Kasumi-1 (cell line): ENCODE measurements at regions not wholly inside any gene's neighbourhood (a gene's known extent, or its start where the extent isn't known, plus 50 kb on each side); places are given as distances from the start of the nearest gene placed in this dataset.
"Not testable (repeated sequence)": the region's sequence is repeated elsewhere in the genome, so short reads cannot be mapped to it uniquely, and the experiment has no call there.

Source experiments
- DNase-seq, 2 experiments: peaks; one replicate each; lab custom pipeline; 2025; lab: John Stamatoyannopoulos, UW

DNA sequence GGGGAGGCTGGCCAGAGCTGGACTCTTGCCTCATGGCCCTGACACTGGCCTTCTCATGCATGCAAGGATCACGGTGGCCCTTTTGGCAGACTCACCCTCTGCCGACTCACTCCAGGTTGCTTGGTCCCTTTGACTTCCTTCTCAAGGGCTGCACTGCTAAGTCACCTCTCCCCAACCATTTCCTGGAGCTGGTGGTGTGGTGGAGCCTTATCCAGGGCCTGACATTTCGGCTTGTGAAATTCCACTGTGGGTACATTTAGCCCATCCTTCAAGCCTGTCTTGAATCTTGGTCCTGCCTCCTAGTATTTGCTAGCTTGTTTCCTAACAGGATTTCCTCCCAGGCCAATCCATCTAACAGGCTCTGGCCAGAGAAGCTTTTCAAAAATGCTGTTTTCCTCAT lies 52.6 kb upstream of the JUN start:
- no peak for DNase-seq

GRCh38 chr1:58837886-58838285 lies 54.0 kb upstream of the JUN start:
- no peak for DNase-seq

DNA sequence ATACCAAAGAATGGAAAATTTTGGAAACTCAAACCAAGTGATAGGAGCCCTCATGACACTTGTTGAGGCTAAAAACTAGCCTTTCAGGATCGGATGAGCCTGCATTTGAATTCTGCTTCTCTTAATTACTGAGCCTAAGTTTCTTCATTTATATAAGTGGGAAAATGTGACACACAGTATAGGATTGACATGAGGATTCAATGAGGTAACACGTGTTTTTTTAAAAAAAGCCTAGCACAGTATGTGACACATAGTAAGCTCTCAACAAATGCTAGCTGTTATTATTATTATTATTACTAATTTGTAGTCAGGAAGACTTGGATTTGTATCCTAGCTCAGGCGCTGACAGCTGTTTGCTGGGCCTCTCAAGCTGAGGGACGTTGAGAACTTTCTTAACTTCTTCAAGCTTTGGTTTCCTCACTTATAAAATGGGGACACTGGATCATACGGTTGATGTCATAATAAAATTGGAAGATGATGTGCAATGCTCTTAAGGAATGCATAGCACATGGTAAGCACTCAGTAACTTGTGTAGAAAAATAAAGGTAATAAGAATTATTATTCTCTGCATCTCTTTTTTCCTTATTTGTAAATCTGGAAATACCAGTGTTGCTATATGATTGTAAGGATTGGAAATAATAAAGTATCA lies 55.4 kb upstream of the JUN start:
- no peak for DNase-seq

DNA sequence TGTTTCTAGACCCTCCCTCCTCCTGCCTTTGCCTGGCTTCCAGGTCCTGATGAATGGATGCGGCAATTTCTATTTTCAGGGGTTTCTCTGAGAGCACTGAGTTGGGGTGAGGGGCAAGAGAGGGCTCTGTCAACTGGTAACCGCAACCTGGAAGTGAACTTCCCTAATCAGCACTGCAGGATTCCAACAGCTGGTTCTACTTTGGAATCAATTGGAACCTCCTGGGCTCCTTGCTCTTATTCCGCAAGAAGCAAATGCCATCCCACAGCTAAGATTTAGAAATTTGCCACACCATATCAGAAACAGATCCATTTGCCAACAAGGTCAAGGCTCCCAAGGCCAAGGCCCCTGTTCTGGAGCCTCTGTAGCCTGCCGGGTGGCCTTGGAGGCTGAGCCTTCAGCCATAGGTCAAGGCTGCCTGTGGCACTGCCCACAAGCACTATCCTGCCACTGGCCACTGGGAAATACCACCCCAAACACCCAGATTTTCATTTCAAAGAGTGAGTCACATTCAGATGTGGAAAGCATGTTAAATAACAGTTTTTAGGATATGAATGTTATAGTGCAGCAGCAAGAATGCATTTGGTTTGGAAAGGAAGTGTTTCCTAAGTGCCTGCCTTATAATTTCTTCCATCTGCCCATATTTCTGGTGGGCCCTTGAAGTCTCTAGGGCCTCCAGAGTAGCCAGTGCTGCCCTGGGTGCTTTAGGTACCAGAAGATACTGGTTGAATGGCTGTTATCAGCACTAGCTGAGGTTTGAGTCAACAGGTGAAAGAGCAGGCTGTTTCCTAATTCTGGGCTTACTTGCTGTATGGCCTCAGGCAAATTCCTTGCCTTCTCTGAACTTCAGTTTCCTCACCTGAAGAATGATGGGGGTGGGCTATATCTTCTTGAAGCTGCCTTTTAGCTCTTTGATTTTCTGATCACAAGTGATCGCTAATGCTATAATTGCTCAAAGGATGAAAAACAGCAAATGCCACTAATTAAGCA lies 56.3 kb upstream of the JUN start:
- no peak for DNase-seq

DNA sequence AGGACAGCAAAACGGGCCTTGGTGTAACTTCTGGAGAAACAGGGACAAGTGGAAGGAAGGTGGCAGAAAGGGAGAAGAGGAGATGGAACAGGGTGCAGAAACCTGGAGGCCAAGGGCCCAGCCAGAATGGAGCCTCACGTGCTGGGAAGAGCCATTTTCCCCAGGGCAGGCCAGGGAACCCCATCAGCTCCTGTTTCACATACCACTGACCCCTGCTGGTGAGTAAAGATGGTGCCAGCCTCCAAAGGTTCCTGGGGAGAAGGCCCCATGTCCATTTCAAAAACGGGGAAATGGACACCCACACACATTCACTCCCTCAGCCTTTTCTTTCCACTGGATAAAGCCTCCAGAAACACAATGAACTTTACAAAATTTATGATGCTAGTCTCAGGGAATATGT lies 57.6 kb upstream of the JUN start:
- DNase-seq = peak in 1 of 2 experiments; percentile 10

- no peak for DNase-seq
Measured at GRCh38 chr1:58842941-58843340, 59.1 kb upstream of the JUN start.

GRCh38 chr1:58844176-58844575 lies 60.3 kb upstream of the JUN start:
- no peak for DNase-seq

GRCh38 chr1:58845942-58846341 lies 62.1 kb upstream of the JUN start:
- peak; percentile 52 to 67 for DNase-seq

- DNase-seq = peak; percentile 13 to 23
Measured at GRCh38 chr1:58848818-58849411, 65.1 kb upstream of the JUN start.

DNA sequence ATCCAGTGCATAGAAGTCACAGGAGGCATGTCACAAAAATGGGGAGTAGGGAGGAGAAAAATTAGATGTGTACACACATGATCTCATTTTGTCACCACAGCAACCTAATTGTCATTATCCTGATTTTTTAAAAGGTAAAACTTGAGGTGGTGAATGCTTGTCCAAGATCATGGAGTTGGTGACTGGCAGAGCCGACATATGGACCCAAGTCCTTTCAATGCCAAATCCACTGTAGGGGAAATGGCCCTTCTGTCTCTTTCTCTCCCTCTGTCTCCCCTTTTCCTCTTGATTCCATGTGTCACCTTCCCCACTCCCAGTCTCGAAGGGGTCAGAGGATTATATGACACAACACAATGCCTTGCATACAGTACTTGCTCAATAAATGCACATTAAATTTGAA lies 65.7 kb upstream of the JUN start:
- no peak for DNase-seq

- no peak for DNase-seq
Measured at GRCh38 chr1:58850636-58851035, 66.8 kb upstream of the JUN start.

DNA sequence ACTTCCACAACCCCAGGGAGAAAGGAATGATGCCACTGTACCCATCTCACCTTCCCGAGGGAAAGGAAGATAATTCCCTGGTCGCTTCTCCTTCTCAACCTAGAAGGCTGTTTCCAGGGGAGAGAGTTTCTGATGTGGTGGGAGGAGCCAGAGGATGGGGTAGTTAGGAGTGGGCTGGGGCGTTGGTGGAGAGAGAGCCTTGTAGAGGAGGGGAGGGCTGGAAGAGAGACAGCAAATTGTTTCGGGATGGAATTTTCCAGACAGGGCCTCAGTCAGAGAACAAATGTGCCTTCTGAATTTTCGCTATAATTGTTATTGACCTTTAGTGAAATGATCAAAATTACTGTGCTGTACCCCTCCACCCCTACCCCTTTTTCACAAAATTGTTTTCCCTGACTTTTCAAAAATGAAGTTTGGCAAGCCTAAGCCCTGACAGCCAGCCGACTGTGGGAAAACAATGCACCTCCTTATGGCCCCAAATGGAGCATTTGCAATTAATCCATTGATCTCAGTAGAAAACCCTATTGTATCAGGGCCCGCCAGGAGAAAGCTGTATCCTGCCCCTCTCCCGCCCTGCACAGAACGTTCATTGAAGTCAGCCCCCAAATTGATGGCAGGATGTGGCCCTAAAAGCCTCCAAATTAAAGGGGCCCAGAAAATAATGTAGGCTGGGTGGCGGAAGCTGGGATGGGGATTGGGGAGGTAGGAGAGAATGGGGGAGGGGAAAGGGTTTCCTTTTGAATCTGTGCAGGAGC lies 69.1 kb upstream of the JUN start:
- DNase-seq = no peak

DNA sequence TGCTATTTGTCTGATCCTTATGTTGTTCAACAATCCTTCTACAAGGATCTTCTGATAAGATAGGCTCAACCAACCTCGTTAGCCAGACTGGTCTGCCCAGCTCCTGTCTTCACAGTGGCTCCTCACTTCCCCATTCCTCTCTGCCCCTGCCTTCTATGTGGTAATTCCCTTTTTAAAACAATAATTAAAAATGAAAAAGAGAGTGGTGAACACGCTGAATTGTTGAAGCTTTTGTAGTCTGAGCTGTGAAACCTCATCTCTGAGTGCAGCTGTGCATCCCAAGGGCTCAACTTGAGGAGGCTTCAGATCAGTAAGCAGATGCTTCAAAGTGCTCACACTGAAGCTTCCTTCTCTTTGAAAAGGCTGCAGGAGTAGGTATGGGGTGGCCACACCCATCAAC lies 70.7 kb upstream of the JUN start:
- DNase-seq = peak; percentile 30 to 45

GRCh38 chr1:58855274-58856165 lies 71.7 kb upstream of the JUN start:
- no peak for DNase-seq

DNA sequence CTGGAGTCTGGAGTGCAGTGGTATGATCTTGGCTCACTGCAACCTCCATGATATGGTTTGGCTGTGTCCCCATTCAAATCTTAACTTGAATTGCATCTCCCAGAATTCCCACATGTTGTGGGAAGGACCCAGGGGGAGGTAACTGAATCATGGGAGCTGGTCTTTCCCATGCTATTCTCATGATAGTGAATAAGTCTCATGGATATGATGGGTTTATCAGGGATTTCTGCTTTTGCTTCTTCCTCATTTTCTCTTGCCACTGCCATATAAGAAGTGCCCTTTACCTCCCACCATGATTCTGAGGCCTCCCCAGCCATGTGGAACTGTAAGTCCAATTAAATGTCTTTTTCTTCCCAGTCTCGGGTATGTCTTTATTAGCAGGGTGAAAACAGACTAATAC lies 72.4 kb upstream of the JUN start:
- DNase-seq = not testable (repeated sequence)

- no peak for DNase-seq
Measured at GRCh38 chr1:58857680-58858673, 74.1 kb upstream of the JUN start.

- no peak for DNase-seq
Measured at GRCh38 chr1:58859769-58860485, 76.1 kb upstream of the JUN start.

GRCh38 chr1:58861076-58861475 lies 77.2 kb upstream of the JUN start:
- no peak for DNase-seq

DNA sequence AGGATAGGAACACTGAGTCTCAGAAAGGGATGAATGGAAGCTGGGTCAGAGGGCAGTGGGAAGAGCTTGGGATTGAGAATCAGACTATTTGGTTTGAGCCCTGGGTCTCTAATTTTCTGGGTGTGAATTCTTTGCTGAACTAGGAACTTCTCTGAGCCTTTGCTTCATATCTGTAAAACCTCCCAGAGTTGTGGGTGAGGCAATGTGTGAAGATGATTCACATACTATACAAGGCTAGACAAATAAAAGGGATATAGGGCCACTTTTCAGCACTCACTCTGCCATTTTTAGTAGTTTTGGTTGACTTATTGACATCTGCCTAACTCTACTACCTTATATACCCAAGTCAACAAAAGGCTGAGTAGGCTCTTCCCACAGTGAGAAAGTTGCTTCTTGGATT lies 77.7 kb upstream of the JUN start:
- DNase-seq = no peak
